ENCODE measurements at regions not wholly inside any gene's neighbourhood (a gene's known extent, or its start where the extent isn't known, plus 50 kb on each side); places are given as distances from the start of the nearest gene placed in this dataset.

DNA sequence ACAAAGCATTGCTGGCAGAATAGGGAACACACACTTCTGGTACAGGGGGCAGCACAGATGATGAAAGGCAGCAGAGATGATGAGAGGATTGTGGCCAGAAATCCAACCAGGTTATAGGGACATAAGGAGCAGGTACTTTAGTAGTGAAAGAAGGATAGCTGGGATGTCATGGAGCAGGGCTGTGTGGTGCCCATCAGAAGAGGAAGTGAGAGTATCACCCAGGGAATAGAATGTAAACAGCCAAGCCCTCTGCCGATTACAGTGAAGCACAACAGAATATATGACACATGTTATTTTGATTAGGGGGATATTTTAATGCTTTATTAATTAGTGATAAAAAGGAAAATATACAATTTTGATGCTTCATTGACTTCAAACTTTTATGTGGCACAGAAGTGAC lies 883.4 kb upstream of the CDH2 start:
- H3K4me3 ChIP-seq (ENCODE audit: control insufficient read depth, low read depth, low read length), result no peak overlapping the region
- no peak for DNase-seq (ENCODE audit: low read depth)
- TF ChIP-seq, protein P1, sequence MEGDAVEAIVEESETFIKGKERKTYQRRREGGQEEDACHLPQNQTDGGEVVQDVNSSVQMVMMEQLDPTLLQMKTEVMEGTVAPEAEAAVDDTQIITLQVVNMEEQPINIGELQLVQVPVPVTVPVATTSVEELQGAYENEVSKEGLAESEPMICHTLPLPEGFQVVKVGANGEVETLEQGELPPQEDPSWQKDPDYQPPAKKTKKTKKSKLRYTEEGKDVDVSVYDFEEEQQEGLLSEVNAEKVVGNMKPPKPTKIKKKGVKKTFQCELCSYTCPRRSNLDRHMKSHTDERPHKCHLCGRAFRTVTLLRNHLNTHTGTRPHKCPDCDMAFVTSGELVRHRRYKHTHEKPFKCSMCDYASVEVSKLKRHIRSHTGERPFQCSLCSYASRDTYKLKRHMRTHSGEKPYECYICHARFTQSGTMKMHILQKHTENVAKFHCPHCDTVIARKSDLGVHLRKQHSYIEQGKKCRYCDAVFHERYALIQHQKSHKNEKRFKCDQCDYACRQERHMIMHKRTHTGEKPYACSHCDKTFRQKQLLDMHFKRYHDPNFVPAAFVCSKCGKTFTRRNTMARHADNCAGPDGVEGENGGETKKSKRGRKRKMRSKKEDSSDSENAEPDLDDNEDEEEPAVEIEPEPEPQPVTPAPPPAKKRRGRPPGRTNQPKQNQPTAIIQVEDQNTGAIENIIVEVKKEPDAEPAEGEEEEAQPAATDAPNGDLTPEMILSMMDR (IDR thresholded peaks at IDR 0.05; ENCODE audit: control insufficient read depth, insufficient read depth, low read depth, low read length, missing control alignments), result no peak

DNA sequence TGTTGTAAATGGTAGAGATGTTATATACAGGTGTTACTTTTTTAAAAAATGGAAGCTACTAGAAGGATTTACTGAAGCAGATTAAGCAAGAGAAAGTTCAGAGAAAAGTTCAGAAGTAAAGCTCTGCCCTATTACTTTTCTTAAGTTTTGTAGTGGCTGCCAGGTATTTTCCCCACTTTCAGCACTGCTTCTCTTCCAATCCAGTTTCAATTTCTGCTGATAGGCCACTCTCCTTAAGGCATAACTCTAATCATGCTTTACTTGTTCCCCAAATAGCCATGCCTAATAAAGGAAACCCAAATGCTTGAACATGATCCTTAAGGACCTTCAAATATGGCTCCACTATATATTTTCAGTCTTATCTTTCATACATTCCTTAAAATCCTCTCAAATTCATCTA lies 880.8 kb upstream of the CDH2 start:
- TF ChIP-seq, protein P1 (IDR thresholded peaks at IDR 0.05; ENCODE audit: control insufficient read depth, insufficient read depth, low read depth, low read length, missing control alignments), result no peak
- no peak for DNase-seq (ENCODE audit: low read depth)
- H3K4me3 ChIP-seq (ENCODE audit: control insufficient read depth, low read depth, low read length), result no peak overlapping the region

DNA sequence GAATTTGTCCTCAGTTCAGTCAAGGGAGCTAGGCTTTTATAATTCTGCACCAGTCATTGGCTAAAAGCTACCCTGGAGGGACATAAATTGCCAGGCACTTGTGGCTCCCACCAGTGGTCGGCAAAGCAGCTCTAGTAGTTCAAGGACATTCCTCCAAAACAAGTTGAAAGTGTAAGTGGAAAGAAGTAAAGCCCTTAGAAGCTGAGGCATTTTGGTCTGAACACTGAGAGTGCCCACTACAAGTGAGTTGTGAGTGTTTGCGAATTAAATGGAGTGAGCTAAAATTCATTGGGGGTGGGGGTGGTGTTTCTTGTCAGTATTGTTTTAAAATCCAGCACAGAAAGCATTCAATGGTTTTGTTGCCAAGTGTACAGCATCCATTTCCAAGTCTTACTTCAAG lies 879.9 kb upstream of the CDH2 start:
- TF ChIP-seq, protein P1 (IDR thresholded peaks at IDR 0.05; ENCODE audit: control insufficient read depth, insufficient read depth, low read depth, low read length, missing control alignments), result no peak
- H3K4me3 ChIP-seq (ENCODE audit: control insufficient read depth, low read depth, low read length), result no peak overlapping the region
- DNase-seq (ENCODE audit: low read depth), result no peak

DNA sequence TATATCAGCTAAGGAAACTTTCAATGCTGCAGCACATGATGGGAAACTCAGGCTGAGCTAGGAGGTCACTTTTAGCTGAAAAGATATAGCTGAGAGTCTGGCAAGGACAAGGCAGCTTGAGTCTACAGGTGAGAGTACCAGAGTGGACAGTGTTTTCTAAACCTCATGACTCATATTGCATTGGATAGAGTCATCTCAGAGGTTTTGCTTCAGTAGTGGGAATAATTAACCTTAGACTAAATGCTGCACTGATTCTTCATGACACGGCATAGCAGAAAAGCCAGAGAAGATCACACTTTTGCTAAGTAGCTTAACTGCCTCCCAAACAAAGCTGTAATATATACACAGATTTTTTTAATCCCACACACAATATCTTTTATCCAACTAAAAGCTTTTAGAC lies 865.0 kb upstream of the CDH2 start:
- DNase-seq (ENCODE audit: low read depth), result no peak
- TF ChIP-seq, protein P1 (IDR thresholded peaks at IDR 0.05; ENCODE audit: control insufficient read depth, insufficient read depth, low read depth, low read length, missing control alignments), result no peak
- H3K4me3 ChIP-seq (ENCODE audit: control insufficient read depth, low read depth, low read length), result no peak overlapping the region

DNA sequence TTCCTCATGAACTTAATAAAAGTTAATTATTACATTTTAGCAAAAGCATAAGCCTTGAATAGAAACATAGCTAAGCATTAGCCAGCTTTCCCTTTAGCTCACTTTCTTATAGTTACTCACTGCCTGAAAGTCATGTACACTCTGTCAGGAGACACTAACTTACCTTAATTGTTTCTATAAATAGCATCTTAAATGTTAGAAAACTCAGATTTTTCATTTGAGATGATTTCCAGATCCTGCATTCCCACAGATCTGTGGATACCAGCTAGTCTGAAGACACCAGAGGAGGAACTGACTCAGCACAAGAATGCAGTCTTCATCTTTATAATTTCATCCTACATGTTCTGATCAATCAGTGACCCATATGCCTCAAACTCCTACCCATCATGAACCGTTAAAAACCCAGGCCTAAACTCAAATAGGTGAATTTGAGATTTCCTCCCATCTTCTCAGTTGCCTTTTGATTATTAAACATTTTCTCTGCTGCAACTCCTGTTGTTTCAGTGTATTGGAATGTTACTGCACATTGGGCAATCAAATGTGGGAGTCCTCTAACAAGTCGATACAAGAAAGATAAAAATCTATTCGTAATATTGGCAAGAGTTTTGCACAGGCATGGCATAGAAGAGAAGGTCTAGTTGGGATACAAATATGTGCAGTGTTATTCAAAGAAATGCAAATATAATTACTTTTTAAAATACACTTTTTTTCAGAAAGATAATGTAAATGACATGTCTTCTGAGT lies 857.4 kb upstream of the CDH2 start:
- TF ChIP-seq, protein P1 (IDR thresholded peaks at IDR 0.05; ENCODE audit: control insufficient read depth, insufficient read depth, low read depth, low read length, missing control alignments), result no peak
- no peak overlapping the region for H3K4me3 ChIP-seq (ENCODE audit: control insufficient read depth, low read depth, low read length)
- DNase-seq (ENCODE audit: low read depth), result no peak

DNA sequence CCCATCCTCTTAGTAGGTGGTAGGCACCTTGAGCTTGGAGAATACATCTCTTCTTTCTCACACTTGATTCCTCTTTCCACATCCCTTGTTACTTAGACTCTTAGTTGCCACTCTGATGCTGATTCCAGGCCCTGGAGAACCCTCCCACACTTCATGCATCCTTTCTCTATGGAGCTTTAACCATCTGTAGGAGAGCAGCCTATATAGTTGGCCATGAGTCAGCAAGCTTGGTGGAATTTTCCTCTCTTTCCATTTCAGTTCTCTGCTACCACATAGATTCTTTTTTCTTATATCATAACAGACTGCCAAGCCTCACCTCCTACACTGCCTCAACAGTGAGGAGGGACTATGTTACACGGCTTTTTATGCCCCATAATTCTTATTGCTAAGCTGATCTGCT lies 851.6 kb upstream of the CDH2 start:
- H3K4me3 ChIP-seq (ENCODE audit: control insufficient read depth, low read depth, low read length), result no peak overlapping the region
- no peak for DNase-seq (ENCODE audit: low read depth)
- TF ChIP-seq, protein P1 (IDR thresholded peaks at IDR 0.05; ENCODE audit: control insufficient read depth, insufficient read depth, low read depth, low read length, missing control alignments), result no peak
